ENCODE measurements at regions not wholly inside any gene's neighbourhood (a gene's known extent, or its start where the extent isn't known, plus 50 kb on each side); places are given as distances from the start of the nearest gene placed in this dataset.

DNA sequence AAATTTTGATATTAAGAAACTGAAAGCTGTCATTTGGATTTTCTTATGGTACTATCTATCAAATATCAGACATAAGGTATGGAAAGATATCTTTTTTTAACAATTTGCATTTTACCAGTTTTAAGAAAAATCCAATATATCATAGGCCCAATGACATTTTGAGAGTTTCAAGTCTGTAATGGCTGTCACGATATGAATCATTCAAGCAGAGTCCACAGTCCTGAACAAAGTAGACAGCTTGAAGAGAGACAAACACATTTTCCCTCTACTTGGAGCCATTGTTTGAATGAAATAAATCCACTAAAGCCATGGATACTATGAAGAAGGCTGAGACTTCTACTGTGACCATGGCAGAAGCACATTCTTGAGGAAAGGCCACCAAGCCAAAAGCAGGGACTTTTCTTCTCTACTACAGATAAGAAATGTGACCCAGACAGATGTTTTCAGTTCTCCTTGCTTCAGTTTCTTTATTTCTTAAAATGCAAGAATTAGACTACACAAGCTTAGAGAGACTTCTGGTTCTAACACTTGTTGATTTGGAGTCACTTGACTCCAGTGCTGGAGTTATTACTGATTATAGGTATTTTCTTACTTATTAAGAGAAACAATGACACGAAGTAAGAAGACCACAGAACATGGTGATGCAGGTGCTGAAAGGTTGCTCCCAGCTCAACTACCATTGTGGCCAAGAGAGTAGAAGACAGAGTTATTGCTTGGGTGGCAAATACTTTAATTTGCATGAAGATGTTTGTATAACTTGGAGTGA is 429.1 kb downstream of the KIF20B start:
- no peak for DNase-seq

DNA sequence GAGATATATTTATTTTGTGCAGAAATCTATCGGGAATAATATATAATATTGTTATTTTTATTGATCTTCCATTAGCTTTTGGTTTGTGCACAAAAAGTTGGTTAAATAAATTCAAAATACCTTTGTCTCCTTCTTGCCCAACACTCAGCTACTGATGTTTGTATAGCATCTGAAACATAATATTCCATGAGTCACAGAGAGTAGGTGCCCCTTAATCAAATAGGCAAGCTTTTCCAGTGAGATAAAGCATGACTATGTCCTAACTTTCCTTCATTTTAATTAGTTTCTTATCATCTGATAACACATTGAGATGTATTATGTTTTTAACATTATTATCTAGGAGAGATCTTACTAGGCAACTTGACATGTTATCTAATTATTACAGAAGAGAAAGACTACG is 432.2 kb downstream of the KIF20B start:
- DNase-seq: no peak

DNA sequence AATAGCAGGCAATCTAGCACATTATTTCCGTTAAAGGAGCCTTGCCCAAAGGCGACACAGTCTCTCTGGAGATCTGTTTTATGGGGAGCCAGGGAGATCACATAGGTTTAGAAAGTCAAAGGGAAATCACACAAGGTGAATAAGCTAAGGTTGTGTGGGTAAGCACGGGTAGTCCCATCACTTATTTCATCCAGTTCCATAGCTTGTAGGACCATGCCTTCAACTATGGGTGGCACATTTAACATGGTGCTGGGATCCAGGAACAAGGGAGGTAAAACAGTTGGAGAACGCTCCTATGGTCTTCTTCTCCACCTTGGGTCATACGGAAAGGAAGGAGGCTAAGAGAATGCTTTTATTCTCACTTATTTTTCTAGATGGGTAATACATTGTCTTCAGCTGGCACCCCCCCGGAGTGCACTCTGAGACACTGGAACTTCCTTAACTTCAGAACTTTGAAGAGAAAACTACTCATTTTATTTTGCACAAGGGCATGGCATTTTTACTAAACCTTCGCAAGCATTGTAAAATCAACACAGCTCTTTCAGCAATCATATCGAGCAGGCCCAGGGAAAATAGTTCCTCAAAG is 435.4 kb downstream of the KIF20B start:
- no peak for DNase-seq

DNA sequence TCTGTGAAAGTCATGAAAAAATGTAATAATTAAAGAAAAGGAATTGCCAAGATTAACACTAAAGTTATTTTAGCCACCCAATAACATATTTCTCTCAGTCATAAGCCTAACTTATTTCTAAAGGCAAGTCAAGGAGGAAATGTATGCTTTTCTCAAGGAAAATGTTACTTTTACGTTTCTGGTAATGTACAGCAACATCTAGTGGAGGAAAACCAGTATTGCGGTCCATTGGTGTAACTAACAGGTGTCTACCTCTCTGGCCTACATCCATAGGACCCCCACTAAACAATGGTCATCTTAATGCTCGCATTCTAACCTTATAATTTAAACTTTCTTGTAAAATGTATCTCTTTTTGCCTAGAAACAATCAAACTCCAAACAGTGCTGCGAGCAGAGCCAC is 437.5 kb downstream of the KIF20B start:
- DNase-seq: no peak

DNA sequence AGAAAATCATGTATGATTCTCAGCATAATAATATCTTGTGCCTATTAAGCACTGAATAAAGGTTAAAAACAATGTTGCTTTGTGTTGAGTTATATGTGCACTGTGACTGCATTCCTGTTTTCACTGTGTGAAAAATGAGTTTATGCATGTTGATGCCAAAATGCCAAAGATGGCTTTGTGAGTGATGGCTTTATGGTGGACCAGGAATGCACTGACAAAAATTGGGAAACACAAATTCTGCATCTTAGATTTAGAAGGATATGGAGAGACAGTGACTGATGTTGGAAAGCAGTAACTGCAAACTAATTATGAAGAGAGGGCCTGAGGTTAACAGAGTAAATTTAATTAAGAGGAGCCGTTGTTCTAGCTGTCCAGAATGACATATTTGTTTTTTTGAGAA is 440.4 kb downstream of the KIF20B start:
- no peak for DNase-seq

DNA sequence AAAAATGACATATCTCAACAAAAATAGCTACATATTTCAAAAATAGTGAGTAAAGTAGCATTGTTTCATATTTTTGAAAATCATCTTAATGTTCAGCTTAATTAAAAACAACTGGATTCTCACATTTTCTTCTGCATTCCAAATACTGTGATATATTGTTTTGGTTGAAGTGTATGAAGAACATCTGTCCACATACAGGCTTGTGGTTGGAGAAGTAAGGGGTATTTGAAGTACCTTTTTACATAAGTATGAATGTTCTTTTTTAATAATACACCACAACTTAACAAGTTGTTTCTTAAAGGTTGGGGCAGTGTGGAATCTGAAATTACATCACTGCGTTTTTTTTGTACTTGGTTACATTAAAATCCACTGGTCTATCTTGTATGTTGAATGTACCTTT is 442.5 kb downstream of the KIF20B start:
- DNase-seq: no peak

DNA sequence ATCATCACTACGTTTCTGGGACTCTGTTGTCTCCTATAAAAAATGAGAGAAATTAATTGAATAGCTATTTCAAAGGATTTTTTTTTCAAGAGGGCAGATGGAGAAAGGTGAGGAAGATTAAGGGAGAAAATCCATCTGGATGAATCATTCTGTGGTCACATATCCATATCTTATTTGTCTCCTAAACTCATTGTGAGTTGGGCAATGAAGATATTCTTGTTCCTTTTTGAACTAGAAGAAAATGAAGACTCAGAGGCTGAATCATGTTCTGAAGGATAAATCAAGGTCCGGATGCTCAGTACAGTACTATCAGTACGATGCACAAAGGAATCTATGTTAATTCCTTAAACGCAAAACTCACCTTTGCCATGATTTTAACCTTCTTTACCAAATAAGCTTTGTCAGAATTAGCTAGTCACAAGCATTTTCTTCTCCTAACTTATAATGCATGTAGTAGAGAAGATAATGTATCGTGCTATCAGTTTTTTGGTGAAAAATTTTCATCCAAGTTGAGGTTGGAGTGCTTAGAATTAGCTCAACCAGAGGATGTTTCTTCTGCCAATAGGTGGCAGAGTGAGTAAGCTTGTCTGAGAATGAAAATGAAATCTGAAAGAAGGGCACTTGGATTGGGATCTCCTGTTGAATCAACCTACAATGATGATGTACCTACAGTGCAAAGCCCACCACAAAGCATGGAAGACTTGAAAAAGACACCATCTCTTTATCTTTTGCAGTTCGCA is 446.9 kb downstream of the KIF20B start:
- no peak for DNase-seq

DNA sequence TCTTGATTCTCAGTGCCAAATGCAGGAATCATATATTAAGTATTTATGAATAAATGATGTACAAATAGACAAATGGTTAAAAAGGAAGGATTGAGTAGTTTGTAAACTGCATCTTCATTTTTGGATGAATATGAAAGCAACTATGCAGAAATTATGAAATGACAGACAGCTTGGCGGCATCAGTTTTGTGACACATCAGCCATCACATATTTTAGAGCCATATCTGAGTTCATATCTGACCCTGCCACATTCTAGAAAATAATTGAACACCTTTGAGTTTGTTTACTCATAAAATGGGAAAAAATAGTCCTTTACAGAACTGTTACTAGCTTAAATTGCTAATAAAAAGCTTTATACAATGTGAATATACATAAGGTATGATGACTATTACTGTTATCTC is 448.2 kb downstream of the KIF20B start:
- DNase-seq: no peak

DNA sequence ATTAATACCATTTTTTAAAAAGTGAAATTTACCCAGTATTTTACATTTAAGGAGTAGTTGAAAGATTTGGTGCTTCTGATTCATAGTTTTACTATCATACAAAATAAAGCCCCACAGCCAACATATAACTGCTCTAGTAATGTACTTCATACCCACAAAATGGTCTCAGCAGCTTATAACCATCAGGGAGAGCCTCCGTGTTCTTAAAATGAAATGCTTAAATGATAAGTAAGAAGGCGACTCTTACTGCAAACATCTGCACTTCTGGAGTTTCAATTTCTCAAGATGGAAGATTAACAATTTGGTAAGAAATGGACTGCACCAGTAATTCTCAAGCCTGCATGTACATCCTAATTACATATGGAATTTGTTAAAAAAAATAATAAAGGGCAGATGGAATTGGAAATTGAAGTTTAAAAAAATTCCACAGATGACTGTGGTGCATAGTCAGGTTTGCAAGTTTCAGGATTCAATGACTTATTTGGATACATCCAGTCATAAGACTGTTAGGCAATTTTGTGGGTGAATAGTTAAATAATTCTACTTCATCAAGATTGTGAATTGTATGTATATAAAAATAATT is 461.0 kb downstream of the KIF20B start:
- DNase-seq: no peak

DNA sequence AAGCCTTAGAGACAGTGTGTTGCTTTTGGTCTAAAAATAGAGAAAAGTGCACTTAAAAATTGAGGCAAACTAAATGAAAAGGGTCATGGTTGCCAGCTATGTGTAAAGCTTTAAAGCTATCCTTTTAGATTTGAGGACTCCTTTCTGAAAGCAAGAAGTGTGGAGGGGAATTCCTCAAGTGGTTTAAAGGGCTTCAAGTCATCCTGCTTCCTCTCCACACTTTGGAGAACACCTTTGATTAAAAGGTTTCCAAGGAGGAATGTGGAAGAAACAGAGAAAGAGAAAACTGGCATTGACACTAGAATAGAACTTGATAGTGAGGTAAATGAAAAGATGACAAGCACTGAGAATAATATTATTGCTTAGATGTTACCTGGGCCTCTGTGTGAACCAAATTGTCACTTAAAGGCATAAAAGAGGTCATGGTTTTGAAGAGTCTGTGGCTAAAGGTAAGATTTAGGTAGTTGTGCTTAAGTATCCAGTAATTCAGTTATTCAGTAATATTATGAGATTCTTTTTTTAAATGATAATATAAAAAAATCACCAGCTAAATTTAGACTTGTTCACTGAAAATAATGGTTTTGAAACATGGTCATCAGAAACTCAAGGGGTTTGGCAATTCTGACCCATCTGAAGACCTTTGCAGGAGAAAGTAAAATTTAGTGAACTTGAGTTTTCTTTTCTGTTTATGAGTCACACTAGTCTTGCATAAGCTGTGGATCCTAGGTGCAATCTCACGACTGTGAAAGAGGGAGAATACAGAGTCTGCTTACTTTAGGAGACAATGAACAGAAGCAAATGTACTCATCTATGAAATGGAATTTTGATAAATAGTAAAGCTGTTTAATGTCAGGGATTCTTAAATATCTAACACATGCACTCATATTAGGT is 466.0 kb downstream of the KIF20B start:
- DNase-seq: no peak

DNA sequence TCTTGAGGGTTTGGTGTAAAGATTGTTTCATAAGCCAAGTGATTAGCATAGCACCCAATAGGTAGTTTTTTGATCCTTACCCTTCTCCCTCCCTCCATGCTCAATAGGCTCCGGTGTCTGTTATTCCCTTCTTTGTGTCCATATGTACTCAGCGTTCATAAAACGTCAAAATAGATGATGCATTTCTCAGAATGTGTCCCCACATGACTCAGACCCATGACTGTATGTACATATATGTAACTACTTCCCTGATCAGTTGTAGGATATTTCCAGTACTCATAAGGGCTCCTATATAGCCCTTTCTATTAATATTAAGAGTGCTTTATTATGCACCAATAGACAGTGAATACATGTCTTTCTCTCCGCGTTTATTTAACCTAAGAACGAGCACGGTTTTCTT is 466.9 kb downstream of the KIF20B start:
- DNase-seq: no peak

DNA sequence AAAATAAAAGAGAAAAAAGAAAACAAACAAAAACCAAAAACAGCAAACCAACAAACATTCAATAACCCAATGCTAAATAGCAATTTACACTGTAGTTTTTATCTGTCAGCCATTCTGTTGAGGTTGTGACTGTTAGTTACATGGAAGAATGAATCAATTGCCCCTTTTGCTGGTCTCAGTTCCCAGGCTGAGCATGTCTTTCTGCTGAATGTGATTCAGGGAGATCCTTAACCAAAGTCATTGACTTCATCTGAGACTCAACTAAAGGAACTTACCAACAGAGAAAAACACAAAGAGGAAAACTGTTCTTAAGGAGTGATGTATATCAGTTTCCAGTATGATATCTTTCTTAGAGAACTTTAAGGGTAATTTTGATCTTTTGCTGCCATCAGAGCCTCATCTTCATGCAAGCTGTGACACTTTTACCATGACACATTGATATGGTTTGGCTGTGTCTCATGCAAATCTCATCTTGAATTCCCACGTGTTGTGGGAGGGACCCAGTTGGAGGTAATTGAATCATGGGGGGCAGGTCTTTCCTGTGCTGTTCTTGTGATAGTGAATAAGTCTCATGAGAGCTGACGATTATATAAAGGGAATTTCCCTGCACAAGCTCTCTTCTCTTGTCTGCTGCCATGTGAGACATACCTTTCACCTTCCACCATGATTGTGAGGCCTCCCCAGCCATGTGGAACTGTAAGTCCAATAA is 469.8 kb downstream of the KIF20B start:
- DNase-seq: no peak

DNA sequence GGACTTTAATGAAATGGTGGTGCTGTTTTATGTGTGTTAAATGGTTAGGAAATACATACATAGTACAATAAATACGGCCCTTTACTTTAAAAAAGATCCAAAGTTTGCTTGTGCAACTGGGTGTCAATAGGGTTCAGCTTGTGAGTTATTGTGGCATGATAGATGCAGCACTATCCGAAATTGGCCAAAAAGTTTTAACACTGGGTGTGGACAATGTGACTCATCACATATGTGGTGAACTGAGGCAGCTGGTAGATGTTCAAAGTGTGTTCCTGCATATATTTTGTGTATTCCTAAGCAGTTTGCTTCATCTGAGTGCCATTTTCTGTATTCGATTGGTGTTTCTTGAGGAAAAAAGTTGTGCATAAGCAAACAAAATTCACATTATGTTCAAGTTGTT is 473.1 kb downstream of the KIF20B start:
- no peak for DNase-seq

DNA sequence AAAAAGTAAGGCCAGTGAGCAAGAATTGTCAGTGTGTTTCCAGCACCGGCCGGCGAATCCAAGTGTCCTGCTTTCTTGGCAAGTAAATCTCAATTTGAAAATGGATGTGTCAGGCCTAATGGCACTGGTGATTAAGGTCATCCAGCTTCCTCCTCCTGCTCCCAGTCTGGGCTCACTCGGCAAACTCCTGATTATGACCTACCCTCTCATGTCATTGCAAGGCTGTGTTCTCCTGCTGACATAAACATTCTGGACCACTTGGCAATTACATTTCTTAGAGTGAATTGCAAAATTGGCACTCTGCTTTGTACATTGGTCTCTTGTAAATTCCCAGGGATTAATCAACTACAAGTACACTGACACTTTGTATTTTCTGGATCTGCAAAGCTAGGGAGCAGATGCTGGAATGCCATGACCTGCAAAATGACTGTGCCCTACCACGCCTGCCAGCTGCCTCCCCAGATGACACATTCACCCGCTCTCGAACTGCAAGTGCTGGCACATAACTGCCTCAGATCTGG is 473.8 kb downstream of the KIF20B start:
- no peak for DNase-seq

DNA sequence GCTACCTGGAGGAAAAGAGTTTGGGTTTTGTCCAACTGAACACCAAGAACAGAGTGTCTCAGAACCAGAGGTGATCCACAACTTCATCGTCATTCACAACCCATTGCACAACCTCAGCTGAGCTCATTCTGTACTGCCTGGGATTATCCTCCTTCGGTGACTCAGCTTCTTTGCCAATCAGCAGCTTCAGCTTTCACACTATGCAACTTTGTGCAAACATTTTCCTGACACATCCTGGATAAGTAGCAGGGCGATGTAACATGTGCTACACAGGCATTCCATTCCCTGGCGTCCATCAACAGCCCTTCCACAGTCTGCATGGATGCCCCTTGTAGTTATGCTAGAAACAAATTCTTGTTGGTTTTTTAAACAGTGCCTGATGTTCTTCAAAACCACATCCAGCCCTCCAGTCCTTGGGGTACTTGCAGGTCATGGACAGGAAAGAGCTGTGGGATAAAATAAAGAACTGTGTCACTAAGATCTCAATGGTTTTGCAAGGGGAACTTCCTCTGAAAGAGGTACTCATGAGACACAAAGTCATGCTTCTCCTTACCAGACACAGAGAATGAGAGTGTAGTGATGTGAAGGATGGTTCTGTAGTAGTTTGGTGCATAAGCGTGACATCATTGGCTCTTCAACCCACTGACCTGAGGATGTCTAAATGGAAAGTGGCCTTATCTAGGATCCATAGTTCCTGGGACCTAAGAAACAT is 478.5 kb downstream of the KIF20B start:
- no peak for DNase-seq

DNA sequence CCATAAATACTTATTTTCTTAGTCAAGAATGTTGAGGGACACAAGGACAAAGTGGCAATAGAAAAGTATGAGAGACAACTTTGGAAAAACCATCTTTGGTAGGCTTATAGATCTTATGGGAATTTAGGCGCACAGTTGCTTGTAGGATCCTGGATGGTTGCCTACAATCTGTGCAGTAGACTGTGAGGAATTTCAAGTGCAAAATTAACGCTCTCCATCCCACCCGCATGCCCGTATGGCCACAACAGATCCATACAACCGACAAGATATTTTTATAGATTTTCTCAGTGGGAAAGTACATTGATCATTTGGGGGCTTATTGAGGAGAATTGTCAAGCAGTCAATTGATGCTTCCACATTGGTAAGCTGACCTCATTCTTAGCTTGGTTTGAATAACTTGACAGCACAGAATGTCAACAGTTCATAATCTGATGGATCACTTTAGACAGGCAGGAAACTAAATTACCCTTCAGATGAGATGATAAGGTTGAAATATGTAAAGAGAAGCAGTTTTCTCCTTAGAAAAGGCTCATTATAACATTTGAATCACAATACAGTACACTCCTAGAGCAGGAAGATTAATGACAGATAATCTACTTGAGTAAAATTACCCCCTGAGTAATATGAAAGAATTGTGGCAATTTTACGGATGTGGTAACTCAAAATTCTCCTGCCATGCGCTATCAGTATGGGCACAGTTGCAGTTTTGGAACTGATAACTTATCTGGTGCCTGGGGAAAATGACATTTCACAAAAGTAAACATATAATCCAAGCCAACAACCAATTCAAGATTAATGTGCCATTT is 479.7 kb downstream of the KIF20B start:
- DNase-seq: no peak

DNA sequence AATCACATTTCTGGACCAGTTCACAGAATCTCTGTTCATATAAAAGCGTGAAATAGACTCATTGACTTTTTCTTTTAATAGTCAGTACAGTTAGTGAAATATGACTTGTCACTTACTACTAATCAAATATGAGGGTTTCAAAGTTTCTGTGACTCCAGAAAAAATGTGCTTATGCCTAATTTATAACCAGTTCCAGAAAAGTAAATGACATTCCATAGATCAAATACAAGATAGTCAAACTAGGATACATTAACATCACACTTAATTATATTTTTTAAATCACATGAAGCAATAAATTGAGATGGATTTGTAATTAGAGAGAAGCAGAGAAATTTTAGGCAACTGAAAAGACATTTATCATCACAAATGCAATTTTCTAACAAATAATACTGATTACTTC is 491.4 kb downstream of the KIF20B start:
- DNase-seq: no peak

DNA sequence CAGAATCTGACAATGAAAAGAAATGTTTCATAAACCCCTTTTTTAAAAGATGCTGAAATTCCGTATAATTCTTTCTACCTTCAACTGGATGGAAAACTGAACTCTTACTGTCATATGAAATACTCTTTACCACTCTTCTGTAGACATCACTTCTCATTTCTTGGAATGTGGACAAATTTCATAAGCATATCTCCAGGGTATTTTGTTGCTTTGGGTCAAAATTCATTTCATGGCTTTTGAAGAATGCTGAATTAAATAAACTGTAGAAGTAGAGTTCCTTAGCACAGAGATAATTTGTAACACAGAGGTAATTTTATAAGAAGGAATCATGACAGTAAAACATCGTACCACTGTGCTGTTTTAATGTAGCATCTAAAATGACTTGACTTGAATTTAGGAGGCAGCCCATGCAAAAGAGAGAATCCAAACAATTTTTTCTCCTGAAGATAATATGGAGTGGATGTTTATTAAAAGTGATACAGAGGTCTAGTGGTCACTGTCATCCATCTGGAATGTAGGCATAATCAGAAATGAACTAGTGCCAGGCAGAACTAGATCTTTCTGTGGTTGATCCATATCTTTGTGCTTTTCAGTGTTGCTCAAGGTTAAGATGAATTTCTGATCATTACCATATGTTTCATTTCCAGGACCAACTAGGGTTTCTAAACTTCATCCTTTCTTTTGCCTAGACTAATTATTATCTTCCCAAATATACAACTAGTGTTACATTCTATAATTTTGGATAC is 492.0 kb downstream of the KIF20B start:
- no peak for DNase-seq

DNA sequence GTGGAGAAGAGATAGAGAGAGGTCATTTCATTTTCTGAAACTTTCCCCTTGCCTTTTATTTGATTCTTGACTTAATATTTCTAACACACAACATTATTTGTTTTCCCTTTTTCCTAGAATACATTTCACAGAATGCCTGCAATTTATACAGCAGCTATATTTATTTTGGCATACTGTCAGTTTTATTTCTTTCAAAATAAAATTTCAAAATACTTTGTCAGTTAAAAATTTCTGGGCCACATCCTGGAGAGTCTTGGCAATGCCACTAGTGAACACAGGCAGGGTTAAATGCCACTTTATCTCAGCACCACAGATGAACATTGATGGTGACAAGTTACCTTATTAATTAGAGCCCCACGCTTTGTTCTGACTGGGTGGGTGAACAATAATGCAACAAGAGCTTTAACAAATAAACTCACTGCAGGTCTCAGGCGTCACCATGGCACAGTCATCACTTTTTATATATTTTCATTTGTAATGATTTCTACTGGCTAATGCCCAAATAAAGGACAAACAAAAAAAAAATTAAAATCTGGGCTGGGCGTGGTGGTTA is 494.0 kb downstream of the KIF20B start:
- no peak for DNase-seq
